CD4-positive, alpha-beta T cell treated with Interleukin-4 for 1 hour (primary cell): ENCODE measurements at regions not wholly inside any gene's neighbourhood (a gene's known extent, or its start where the extent isn't known, plus 50 kb on each side); places are given as distances from the start of the nearest gene placed in this dataset.
"Not testable (repeated sequence)": the region's sequence is repeated elsewhere in the genome, so short reads cannot be mapped to it uniquely, and the experiment has no call there.

Source experiments
- DNase-seq, 2 donors: peaks; one replicate each; pipeline ENCODE4 v3.0.0-alpha.2; 2020 to 2022

- DNase-seq, result no peak
Measured at GRCh38 chr9:80796632-80797031, 892.7 kb downstream of the TLE1 start.

GRCh38 chr9:80794197-80794596, 895.1 kb downstream of the TLE1 start:
- no peak for DNase-seq

- DNase-seq, result no peak
Measured at GRCh38 chr9:80793706-80794105, 895.6 kb downstream of the TLE1 start.

GRCh38 chr9:80792726-80793125, 896.6 kb downstream of the TLE1 start:
- DNase-seq, result no peak

GRCh38 chr9:80791836-80792235, 897.5 kb downstream of the TLE1 start:
- no peak for DNase-seq

GRCh38 chr9:80790764-80791163, 898.6 kb downstream of the TLE1 start:
- no peak for DNase-seq

GRCh38 chr9:80789831-80790230, 899.5 kb downstream of the TLE1 start:
- no peak for DNase-seq

- DNase-seq, result no peak
Measured at GRCh38 chr9:80787636-80788035, 901.7 kb downstream of the TLE1 start.

GRCh38 chr9:80784647-80785046, 904.7 kb downstream of the TLE1 start:
- no peak for DNase-seq

- no peak for DNase-seq
Measured at GRCh38 chr9:80775971-80776370, 913.4 kb downstream of the TLE1 start.

- no peak for DNase-seq
Measured at GRCh38 chr9:80775530-80775929, 913.8 kb downstream of the TLE1 start.

- DNase-seq, result no peak
Measured at GRCh38 chr9:80771555-80772347, 917.6 kb downstream of the TLE1 start.

- no peak for DNase-seq
Measured at GRCh38 chr9:80763536-80763935, 925.8 kb downstream of the TLE1 start.

- DNase-seq, result no peak
Measured at GRCh38 chr9:80755586-80755985, 933.8 kb downstream of the TLE1 start.

GRCh38 chr9:80747056-80747455, 942.3 kb downstream of the TLE1 start:
- DNase-seq, result not testable (repeated sequence)

GRCh38 chr9:80732506-80732905, 956.8 kb downstream of the TLE1 start:
- no peak for DNase-seq

- DNase-seq, result no peak
Measured at GRCh38 chr9:80720579-80720978, 968.8 kb downstream of the TLE1 start.

GRCh38 chr9:80707120-80707519, 982.2 kb downstream of the TLE1 start:
- no peak for DNase-seq

GRCh38 chr9:80701061-80701460, 988.3 kb downstream of the TLE1 start:
- DNase-seq, result no peak

- DNase-seq, result no peak
Measured at GRCh38 chr9:80699511-80699998, 989.8 kb downstream of the TLE1 start.

- no peak for DNase-seq
Measured at GRCh38 chr9:80698725-80699410, 990.5 kb downstream of the TLE1 start.

- no peak for DNase-seq
Measured at GRCh38 chr9:80692751-80693150, 996.6 kb downstream of the TLE1 start.

GRCh38 chr9:80691229-80691628, 998.1 kb downstream of the TLE1 start:
- DNase-seq, result no peak

GRCh38 chr9:80690349-80690939, 998.9 kb downstream of the TLE1 start:
- DNase-seq, result no peak
